Pons (tissue), 1 donor: ENCODE measurements at regions not wholly inside any gene's neighbourhood (a gene's known extent, or its start where the extent isn't known, plus 50 kb on each side); places are given as distances from the start of the nearest gene placed in this dataset.

Experiments
- DNase-seq: peaks from one replicate; pipeline ENCODE4 v3.0.0-alpha.2; 2016; ENCODE audit warnings: low spot score

DNA sequence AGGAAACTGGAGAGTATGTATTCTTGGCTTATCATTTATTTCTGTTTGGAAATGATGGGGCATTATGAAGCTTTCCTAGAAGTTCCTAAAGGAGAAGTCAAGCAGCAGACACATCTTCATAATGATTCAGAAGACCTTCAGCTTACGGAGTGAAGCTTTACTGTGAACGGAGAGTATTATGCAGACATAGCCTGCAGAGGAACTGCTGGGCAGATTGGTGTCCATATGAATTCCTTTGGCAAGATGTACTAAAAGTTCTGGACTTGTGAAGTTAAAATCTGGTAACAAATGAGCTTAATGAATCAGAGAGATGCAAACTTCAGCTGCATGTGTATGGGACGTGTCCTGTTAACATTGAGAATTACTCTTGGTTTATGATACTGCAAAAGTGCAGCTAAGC is 60.1 kb downstream of the NABP1 start:
- peak; percentile 7 for DNase-seq

DNA sequence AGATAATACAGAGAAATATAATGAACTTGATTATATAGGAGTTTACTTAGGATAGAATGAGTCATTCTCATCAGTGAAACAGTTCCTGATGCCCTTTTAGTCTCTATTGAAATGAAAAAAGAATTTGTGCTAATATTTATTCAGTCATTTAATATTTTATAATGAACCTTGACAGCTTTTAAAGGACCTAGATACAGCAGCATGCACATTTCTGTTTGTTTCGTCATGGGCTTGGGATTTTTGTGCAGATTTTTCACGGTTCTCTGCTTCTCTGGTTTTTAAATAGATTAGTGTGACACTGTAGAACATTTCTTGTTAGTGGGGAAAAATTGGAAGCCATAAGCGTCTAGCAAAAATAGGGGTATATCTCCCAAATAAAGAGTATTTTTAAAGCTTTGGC is 60.7 kb downstream of the NABP1 start:
- DNase-seq: no peak

DNA sequence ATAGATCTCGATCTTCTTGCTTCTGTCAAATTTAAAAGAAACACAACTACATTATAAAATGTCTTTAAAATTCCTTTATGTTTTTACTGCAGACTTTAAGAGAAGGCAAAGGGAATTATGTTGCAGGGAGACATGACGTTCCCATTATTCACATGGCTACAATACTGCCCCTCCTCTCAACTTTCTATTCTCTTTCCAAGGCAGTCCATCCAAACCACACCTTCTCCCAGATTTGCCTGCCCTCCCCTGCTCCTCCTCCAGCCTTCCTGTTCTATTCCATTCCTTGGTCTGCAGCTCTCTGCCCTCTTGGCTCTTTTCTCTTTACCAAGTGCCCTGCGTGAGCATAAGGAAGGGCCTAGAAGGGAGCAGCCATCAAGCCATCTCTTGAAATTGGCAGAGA is 61.3 kb downstream of the NABP1 start:
- no peak for DNase-seq

DNA sequence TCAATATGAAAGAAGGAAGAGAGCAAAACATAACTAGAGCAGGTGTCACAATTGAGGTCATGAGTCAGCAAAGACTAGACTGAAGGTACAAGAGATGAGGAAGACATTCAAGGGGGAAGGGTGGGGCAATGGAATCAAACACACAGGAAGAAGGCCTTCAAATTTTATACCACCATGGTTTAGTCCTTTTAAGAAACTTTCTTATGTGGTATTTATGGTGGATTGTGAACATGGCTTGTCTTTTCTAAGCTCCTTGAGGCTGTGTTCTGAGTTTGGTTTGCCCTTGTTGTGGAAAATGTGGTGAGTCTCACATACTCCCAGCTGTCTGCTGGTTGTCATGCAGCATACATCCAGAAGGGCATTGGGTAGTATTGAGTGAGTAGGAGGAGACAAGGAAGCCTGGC is 62.1 kb downstream of the NABP1 start:
- DNase-seq: no peak

DNA sequence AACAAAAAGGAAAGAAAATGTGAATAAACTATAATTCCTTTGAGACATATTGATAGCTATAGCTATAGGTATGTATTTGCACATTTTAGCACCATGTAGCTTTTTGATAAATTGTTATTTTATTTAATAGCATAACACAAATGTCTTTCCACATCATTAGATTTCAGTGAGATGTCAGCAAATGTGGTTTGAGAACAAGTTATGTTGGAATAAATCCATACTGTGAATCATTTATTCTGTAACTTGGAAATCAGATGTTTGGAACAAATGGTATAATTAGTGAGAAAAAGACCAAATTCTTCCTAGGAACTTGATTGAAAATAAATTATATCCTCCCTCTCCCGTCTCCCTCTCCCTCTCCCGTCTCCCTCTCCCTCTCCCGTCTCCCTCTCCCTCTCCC is 62.8 kb downstream of the NABP1 start:
- DNase-seq: no peak

DNA sequence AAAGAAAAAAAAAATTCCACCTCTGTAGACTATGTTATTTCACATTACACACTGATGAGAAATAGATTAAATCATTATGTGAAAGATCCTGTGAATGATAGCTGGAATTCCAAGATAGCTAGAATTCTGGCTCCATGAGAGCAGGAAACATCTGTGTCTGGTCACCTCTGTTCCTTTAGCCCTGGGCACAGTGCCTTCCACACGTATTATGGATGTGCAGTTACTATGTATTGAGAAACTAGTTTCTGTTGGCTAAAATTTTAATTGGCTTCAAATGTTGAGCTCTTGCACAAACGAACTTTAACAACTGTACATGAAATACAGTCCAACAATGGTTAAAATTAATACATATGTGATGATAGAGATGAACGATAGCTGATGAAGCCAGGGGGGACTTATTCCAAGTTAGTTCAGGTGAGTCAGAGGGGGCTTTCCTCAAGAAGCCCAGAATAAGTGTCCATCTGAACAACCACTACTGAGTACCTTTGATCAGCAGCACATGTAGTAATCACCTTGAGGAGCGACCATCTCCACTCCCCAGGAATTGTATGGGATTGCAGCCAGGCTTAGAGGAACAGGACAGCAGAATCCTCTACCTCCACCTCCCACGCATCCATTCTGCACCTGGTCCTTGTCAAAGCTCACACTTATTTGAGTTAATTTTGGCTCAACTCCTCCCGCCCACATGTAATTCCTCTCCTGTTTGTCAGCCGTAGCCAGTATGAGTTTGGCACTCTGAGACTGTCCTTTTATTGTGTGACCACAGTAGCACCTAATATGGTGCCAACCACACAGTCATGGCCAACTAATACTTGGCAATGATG is 68.6 kb downstream of the NABP1 start:
- no peak for DNase-seq

DNA sequence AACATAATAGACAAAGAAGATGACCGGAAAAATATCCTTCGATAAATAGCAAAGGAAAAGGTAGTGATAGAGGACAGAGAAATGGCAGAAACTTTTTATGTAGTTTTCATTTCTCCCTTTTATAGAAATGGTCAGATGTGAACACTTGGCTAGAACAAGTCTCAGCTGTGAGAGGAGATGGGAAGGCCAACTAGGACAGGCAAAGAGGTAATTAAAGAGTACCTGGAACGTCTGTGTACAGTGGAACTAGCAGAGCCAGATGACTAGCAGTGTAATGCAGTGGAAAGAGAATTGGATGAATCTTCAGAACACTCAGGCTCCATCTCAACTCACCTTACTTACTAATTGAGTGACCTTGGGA is 69.2 kb downstream of the NABP1 start:
- DNase-seq: no peak

DNA sequence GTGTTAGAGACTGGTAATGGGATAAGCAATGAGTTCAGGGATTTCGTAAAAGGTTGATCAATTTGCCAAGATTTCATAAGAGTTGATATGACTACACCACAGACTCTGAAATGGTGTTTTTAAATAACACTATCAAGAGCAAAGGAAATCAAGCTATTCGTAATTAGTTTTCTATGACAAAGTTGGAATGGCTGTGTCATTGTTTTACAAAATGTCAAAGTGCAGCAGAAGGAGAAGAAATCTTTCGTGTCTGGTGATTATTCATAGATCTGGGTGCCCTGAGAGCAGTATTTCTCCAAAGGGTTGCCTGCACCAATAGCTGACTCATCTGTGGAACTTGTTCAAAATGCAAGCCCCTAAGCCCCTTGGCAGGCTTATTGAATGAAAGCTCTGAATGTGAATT is 70.1 kb downstream of the NABP1 start:
- no peak for DNase-seq

DNA sequence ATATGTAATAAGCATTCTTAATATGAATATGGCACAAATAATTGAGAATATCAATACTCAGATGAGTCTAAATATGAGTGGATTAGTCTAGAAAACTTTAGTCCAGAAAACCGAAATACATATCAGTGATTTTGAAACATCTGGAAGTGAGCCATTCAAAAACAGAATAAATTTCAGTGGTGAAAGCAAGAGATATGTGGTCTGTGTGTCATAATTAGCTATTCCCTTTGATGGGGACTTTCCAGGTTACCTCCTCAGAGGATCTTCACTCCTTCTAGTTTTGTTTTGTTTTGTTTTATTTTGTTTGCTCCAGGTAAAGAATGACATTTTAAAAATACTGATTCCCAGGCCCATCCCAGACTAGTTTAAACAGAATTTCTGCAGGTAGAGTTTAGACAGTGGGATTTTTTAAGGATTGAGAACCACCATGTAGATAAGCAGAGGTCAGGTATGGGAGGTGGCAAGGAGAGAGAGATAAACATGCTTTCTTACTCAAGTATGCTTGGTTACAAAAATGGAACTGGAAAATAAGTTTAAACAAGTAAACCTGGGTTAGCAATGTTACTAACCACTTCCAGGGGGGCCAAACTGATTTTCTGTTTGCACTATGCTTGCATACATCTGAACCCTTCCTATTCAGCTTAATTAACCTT is 70.7 kb downstream of the NABP1 start:
- no peak for DNase-seq

DNA sequence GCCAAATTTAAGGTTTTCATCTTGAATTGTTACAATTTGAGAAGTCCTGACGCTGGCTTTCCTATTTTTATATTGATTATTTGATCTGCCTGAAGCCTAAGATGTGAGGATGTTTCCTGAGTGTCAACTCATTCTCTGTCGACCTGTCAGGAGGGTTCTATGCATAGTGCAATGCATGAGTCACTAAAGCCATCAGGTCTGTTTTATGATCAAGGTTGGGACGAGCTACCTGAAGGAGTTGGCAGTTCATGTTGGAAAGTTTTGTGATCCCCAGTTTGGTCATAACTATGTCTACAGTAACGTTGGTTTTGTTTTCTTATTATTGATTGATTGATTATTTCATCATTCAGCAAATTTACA is 71.2 kb downstream of the NABP1 start:
- DNase-seq: no peak

DNA sequence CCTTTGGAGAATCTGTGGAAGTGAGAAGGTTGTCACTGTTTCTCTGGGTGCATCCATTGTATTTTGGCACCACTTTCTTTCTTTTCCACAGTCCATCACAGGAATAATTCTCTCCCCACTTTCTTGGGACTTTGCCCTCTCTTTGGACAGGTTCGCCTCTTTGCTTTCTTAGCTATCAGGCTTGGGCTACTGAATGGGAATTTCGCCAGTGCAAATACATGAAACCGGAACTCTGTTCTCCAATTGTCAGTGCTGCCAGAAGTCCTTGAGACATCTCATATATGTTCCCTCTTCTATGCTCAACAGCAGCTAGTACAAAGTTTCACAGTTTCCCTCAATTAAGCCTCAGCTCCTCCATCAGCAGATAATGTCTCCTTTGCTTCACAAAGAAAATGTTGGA is 76.2 kb downstream of the NABP1 start:
- no peak for DNase-seq

DNA sequence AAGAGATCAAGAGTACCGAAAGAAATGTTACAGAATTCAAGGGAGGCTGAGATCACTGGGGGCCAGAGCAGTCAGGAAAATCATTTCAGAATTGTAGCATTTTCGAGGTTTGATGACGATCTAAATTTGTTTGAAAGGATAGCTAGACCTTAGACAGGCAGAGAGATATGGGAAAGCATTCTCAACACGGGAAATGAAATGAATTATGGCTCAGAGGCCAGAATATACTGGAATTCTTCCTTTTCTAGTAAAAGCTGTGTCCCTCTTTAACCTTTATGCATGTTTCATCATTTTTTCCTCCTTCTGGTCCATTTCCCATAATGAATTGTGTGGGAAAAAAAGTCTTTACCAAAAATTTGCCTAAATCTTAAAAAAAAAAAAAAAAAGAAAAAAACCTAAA is 78.8 kb downstream of the NABP1 start:
- DNase-seq: no peak

DNA sequence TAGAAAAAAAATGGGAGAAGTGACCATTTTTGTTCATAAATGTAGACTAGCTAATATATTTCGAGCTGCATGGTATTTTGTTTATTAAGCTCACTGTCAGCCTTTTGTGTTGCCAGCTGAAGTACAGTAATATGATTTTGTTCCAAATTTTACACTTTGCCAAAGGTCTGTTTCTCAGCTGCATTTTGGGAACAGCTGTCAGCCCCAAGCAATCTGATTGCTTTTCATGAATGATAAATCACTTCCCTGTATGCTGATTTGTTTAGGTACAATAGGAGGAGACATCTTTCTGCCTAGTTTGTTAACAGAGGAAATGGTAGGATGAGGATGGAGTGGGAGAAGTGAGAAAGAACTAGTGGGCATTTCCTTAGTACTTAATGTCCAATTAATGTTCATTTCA is 79.3 kb downstream of the NABP1 start:
- no peak for DNase-seq

DNA sequence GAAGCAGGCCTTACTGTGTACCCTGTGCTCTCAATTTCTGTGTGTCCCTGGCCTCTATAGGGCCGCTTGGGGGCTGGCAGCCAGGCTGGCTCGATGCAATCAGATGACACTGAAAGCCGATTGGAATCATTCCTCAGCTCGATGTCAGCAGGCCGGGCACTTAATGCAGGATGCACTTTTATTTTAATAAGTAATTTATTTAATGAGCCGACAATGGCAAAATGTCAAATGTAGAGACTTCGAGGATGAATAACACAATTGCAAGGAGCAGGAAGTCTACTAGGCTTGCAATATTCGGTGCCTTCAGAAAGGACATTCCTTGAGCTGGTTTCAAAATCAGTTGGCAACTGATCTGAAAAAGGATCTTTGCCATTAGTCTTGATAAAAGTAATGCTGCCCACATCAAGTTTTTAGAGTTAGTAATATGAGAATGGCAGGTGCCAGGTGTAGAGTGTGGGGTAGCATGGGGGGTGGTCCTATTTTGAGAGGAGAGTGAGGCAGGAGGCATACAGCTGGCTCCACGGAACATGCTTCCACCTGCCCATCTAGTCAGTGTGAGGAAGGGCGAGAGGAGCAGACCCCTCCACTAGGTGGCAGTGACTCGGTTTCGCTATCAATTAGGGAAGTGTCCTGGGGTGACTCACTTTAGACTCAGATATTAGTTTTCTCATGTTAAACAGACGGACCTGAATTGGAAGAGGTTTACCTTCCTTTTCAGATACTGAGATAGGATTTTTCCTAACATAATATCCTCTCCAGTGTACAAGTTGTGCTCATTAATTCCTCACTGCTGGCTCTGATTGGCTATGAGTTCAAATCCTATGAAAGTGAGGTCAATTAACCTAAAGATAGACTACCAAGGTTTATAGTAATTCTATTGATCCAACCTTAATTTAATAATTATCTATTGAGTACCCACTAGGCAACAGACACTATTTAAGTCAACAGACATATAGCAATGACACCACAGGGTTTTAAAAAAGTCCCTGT is 80.9 kb downstream of the NABP1 start:
- DNase-seq: peak; percentile 15

DNA sequence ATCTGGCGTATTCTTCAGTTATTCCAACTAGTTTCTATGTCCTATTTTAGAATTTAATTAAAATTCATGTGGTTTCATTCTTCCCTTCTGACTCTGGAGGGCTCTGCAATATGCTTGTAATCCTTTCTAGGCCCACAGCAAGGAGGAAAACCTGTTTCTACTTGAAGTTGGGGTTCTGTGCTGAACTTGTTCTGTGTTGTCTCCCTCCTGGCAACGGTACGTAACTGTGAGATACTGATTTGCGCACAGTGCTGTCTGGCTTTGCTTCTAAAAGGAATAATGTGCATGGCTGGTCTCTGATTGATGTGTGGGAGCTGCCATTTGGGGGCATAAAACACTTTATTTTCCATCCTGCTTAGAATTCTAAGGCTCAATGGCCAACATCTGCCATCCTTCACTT is 81.7 kb downstream of the NABP1 start:
- DNase-seq: no peak

DNA sequence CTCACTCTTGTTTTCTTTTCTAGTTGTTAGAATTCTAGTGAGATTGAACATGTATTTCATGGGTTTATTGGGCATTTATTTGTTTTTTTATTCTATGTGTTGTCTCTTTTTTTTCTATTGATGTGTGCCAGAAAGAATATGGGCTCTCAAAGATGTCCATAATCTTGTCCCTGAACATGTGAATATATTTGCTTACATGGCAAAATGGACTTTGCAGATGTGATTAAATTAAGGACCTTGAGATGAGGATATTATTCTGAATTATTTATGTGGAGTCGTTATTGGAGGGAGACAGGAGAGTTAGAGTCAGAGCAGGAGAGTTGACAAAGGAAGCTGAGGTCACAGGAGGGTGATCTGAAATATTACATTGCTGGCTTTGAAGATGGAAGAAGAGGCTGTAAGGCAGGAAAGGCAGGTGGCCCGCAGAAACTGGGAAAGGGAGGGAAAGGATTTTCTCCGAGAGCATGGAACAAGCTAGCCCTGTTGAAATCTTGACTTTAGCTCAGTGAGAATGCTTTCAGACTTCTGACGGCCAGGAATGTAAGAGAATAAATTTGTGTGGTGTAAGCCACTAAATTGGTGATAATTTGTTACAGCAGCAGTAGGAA is 82.8 kb downstream of the NABP1 start:
- DNase-seq: no peak

DNA sequence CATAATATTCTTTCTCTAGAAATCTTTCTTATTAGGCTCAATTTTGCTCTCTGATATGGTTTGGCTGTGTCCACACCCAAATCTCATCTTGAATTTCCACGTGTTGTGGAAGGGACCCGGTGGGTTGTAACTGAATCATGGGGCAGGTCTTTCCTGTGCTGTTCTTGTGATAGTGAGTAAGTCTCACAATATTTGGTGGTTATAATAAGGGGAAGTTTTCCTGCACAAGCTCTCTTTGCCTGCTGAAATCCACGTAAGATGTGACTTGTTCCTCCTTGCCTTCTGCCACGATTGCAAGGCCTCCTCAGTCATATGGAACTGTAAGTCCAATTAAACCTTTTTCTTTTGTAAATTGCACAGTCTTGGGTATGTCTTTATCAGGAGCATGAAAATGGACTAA is 73.8 kb downstream of the CAVIN2 start:
- no peak for DNase-seq

DNA sequence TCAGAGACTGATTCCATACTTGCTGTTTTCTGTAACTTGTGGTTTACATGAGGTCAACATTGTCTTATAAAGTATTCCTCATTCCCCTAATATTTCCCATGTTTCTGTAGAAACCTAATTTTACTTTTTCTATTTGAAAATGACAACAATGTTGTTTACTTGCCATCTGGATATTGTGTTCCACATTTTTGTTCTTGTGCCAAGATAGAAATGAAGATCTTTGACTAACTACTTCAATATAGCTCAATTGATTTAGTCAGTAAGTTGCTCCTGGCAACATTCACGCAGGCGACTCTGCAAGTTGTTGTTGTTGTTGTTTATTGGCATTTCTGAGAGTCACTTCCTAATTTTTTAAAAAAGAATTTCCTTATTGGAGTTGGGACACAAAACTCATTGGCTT is 69.5 kb downstream of the CAVIN2 start:
- no peak for DNase-seq

DNA sequence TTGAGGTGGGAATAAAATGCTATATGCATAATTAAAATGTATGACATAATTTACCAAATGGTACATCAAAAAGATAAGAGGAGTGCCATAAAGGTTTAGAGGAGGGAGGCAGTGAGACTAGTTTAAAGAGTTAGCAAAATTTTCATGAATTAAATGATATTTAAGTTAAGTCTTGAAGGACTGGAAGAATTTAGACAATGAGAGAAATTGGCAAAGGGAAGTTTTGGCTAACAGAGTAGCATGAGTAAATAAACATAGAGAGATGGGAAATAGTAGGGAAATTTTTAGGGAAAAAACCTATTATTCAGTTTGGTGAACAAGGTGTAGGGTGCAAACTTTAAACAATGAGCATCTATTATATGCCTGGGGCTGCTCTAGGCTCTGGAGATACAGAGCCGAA is 68.8 kb downstream of the CAVIN2 start:
- DNase-seq: no peak

DNA sequence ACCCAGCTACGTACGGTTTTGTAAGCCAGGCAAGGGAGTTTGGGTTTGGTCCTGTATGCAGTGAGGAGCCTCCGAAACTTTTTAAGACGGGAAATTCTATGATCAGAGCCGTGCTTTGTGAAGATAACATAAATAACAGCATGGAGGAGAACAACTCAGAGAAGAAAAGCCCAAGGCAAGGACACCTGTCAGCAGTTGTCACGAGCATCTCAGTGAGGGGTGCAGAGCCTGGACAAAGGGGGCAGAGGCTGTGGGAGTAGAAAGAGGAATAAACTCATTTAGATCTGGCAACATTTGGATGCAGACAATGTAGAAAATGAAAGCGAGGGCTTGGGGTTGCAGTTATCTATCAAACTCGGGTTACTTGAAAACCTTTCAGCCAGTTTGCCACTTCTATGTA is 64.5 kb downstream of the CAVIN2 start:
- no peak for DNase-seq

DNA sequence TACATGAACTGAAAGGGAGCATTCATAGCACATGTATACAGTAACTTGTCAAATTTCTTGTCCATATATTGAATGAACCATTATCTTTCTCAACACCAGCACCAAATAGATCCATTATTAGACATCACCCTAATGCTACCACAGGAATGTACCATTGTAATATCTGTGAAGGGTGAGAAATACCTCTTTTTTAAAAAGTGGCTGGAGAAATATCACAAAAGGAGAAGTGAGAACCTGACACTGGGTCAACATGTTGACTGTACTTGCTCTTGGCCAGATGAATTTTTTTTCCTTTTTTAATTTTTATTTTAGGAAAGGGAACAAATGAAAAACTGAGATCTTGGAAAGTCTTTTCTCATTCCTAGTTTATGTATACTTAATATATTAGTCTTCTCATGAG is 63.5 kb downstream of the CAVIN2 start:
- no peak for DNase-seq
